Bronchial epithelial cell (primary cell): ENCODE measurements at regions not wholly inside any gene's neighbourhood (a gene's known extent, or its start where the extent isn't known, plus 50 kb on each side); places are given as distances from the start of the nearest gene placed in this dataset.

ENCODE experiments used
- DNase-seq: peaks from one replicate; pipeline ENCODE4 v3.0.0-alpha.2; 2010; ENCODE audit warnings: low read depth
- FAIRE-seq: peaks from 2 replicates; lab custom pipeline; 2011; peaks lifted over from hg19 to GRCh38; lab: Jason Lieb, UNC
- H3K27me3 ChIP-seq: 2 replicates; pipeline ENCODE4 v1.5.1; 2011; ENCODE audit warnings: low read length; ENCODE audit not compliant: control insufficient read depth, insufficient read depth
- H3K36me3 ChIP-seq: 2 replicates; pipeline ENCODE4 v1.5.1; 2011; ENCODE audit warnings: low read length; ENCODE audit not compliant: control insufficient read depth, insufficient read depth
- H3K4me3 ChIP-seq: 2 replicates; pipeline ENCODE4 v1.5.1; 2011; ENCODE audit warnings: mild to moderate bottlenecking, low read depth, low read length, control low read depth
- TF ChIP-seq, protein P1 (sequence below): IDR thresholded peaks from 2 replicates; pipeline ENCODE4 v1.5.1; 2011; ENCODE audit warnings: mild to moderate bottlenecking, moderate library complexity, low read length, control low read depth, inconsistent platforms; ENCODE audit not compliant: insufficient read depth, severe bottlenecking

DNA sequence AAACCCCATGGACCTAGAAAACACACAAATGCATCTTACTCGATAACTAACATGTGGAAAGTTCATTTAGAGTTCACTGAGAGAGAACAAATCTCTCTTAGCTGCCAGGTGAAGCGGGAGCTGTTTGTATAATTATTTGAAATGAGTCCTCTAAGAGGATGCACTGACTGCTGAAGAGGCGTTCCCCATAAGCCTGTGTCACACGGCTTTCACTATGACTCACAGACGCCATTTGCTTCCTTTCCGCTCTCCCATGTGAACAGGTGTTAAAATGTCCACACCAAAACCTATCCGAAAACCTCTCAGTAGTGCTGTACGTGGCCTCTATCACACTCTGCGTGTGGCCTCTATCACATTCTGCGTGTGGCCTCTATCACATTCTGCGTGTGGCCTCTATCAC lies 101.8 kb downstream of the SOX1 start:
- FAIRE-seq (no peak), DNase-seq (no peak)
- Histone ChIP-seq H3K36me3 (no peaks in the 10 kb centered on the region), H3K27me3 (no peaks in the 10 kb centered on the region), H3K4me3 (no peak overlapping the region)
- TF ChIP-seq, protein P1, sequence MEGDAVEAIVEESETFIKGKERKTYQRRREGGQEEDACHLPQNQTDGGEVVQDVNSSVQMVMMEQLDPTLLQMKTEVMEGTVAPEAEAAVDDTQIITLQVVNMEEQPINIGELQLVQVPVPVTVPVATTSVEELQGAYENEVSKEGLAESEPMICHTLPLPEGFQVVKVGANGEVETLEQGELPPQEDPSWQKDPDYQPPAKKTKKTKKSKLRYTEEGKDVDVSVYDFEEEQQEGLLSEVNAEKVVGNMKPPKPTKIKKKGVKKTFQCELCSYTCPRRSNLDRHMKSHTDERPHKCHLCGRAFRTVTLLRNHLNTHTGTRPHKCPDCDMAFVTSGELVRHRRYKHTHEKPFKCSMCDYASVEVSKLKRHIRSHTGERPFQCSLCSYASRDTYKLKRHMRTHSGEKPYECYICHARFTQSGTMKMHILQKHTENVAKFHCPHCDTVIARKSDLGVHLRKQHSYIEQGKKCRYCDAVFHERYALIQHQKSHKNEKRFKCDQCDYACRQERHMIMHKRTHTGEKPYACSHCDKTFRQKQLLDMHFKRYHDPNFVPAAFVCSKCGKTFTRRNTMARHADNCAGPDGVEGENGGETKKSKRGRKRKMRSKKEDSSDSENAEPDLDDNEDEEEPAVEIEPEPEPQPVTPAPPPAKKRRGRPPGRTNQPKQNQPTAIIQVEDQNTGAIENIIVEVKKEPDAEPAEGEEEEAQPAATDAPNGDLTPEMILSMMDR = no peak

DNA sequence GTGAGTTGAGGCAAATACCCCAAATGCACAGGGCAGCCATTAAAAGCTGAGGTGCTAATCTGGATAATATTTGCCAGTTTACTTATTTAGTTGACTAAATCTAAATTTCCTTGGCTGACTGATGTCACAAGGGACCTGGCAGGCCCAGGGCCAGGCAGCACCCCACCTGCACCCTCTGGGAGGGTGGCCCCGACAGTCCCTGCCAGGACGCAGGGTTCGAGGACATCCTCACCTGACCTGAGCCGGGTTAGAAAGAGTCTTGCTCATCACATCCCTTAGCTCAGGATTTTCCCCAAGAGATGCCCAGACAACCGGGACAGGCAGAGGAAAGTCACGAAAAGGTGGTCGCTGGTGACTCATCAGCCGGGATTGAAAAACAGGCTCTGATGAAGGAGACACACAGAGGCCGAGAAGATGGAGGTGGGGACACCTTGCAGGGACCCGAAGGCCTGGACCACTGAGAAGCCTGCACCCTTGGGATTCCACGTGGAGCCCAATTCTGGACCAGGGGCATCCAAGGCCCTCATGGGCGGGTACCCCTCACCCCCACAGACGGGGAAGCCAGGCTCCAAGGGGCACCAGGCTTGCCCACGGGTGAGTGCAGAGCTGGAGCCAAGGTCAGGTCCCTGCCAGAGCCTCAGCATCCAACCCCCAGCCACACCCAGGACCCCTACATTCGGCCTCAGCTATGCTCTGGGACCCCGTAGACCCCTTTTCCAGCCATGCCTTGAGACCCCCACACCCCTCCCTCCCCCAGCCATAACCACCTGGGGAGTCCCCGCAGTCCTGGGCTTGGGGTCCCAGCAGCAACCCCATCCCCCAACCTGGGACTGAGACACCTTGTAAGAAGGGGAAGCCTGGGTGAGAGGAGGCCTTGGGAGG lies 103.2 kb downstream of the SOX1 start:
- FAIRE-seq (no peak), DNase-seq (no peak)
- Histone ChIP-seq H3K4me3 (no peak overlapping the region), H3K36me3 (no peaks in the 10 kb centered on the region), H3K27me3 (no peaks in the 10 kb centered on the region)
- TF ChIP-seq, protein P1 = no peak

DNA sequence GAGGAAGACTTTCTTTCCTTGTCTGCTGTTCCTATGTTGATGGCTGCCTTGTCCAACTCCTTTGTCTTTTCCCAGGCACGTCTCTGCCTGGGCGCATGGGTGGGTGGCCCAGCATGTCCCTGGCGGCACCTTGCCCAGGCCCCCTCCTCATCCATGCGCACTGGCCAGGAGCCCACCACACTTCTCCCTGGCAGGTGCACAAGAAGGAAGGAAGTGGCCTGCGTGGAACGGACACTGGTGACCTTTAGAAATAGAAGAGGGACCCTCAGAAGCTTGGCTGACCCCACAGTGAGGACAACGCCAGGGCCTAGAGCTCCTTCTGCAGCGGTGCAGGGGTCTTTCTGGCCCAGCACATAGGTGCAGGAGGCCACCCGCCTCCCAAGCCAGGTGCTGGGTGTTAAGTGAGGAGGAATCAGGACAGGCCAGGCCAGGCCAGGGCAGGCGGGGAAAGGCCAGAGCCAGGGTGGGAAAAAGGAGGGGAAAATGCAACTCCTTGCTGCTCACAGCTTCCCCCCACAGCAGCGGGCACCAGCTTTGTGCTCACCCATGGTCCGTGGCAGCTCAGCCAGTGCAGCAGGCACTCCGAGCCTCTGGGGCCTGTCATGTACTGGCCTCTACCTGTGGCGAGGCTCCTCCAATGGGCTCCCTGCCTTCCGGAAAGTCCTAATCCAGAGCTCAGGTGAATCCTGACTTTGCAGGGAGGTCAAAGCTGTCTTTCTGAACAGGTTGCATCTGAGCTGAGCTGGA lies 104.0 kb downstream of the SOX1 start:
- Histone ChIP-seq H3K27me3 (no peaks in the 10 kb centered on the region), H3K36me3 (no peaks in the 10 kb centered on the region), H3K4me3 (no peak overlapping the region)
- FAIRE-seq = no peak
- DNase-seq = no peak
- TF ChIP-seq, protein P1 = no peak

DNA sequence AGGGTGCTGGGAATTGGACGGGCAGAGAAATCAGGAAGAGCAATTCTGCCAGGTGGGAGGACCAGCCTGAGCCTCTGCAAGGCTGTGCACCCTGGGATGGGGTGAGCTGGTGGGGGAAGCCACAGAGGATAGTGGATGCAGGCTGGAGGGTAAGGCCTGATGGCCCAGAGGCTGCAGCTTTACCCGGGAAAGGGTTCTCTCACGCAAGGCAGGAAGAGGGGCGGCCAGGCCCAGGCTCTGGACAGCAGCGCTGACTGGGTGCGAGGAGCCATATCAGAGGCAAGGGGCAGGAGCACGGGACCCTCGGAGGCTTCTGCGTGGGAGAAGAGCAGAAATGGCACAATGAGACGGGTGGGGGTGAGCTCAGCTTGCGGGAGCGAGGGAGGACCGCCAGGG lies 104.6 kb downstream of the SOX1 start:
- no peak overlapping the region for H3K4me3 ChIP-seq
- no peak for FAIRE-seq
- H3K36me3 ChIP-seq = no peaks in the 10 kb centered on the region
- no peaks in the 10 kb centered on the region for H3K27me3 ChIP-seq
- no peak for DNase-seq
- TF ChIP-seq, protein P1 = no peak

DNA sequence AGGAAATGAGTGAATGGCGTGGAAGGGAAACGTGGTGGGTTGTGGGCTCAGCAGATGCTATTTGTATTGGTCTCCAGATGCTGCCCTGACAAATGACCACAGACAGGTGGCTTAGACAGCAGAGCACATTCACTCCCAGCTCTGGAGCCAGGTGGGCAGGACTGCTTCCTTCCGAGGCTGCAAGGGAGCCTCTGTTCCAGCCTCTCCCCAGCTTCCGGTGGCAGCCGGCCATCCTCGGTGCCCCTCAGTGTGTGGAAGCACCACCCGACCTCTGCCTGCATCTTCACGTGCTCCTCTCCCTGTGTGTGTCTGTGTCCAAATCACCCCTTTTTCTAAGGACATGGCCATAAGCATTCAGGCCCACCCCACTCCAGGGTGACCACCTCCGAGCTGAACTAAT lies 105.1 kb downstream of the SOX1 start:
- Histone ChIP-seq H3K36me3 (no peaks in the 10 kb centered on the region), H3K4me3 (no peak overlapping the region), H3K27me3 (no peaks in the 10 kb centered on the region)
- no peak for DNase-seq
- TF ChIP-seq, protein P1 = no peak
- no peak for FAIRE-seq
